ENCODE measurements at regions not wholly inside any gene's neighbourhood (a gene's known extent, or its start where the extent isn't known, plus 50 kb on each side); places are given as distances from the start of the nearest gene placed in this dataset.

DNA sequence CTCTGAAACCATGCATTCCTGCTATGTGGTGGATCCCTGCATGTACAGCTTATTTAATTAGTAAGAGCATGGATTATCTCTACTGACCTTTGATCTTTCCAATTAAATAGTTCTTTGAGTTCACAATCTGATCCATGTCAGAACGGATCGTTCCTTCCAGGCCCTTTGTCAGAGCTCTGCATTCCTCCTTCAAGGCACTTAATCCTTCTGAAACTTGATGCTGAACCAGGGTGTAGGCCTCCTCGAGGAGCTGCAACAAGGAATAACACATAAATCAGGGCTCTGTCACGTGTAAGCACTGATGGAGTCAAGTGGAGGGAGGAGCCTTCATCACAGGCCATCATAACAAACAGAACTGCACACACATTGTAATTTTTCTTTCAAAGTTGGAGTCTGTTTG lies 68.4 kb upstream of the EDEM3 start:
- TF ChIP-seq CTCF (IDR thresholded peaks at IDR 0.05; ENCODE audit: low read length) (no peak), EZH2 (IDR thresholded peaks at IDR 0.05; ENCODE audit: borderline replicate concordance, low read length) (no peak)

Measured in OCI-LY1 (cell line).